GF-D8 (cell line): ENCODE measurements at regions not wholly inside any gene's neighbourhood (a gene's known extent, or its start where the extent isn't known, plus 50 kb on each side); places are given as distances from the start of the nearest gene placed in this dataset.

Source experiments
- DNase-seq: peaks from one replicate; lab custom pipeline; 2025; lab: John Stamatoyannopoulos, UW

DNA sequence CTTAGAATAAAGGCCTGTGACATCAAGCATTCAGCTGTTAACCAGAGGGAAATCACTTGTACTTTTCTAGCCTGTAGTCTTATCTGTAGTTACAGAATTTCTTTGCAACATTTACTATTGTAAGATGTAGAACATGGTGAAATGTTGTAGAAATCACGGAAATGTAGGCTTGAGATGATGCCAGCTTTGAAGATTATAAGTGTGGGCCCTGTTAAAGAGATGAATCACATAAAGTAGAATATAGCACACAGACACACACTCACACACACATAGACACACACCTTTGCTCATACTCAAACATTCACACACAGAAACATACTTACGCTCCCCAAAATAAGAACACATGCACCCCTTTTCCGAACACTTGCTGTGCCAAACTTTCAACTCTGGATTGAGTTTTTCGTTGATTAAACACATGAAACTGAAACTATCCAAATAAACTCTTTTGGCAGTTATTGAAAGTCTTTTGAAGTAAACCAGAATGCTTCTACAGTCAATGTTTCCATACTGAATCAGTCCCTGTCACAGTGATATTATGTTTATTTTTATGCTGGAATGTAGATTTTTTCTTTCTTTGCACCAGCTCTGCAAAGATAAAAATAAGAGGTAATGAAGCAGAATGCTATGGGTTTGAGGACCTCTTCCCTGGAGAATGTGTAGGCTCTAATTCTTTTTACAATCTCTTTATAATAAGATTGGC is 230.3 kb upstream of the MEOX2 start:
- no peak for DNase-seq

- no peak for DNase-seq
Measured at GRCh38 chr7:15915686-15916293, 229.3 kb upstream of the MEOX2 start.

GRCh38 chr7:15914611-15915010 is 228.1 kb upstream of the MEOX2 start:
- no peak for DNase-seq

DNA sequence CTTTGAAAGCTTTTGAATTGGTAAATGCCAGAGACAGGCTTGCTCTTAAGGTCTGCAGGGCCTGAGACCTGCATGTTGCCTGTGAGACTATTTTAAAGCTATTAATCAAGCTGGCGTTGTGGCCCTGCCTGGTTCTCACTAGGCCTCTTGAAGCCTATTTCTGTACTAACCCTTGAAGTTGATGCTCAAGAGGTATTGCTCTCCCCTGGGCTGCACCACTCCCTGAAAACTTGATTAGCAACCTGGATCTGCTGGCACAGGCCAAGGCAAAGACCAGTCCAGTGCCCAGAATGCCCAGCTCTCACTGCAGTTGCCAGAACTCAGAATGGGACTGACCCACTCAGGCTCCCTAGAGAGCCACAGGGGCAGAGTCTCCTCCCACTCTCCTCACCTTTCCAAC is 220.0 kb upstream of the MEOX2 start:
- DNase-seq: no peak

GRCh38 chr7:15905251-15906040 is 219.0 kb upstream of the MEOX2 start:
- DNase-seq: no peak

DNA sequence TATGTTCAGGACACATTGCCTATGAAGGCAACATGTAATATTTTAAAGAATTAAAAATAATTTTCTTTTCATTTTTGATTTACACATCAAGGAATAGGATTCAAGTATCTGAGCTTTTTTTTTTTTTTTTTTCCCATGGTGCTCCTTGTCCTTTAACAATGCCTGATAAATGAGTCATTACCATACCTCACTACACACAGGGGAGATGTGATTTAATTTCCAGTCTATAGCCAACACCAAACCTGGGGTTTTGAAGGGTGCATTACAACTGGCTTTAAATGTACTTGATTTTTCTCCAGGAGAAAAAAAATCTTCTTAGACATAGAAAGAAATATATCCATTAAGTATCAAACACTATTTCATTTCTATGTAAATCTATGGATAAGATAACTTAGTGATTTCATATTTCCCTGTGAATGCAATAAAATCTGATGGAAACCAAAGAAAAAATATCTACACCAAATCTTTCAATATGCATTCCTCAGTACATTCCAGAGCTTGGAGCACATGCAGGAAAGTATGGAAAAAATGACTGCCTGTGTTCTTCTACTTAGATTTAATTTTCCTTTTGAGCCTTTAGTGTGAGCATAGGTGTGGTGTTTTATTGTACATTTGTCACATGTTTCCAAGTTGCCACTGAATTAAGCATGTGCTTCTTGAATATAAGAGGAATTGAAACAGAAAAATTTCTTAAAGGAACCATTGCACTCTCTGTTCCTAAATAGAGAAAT is 204.8 kb upstream of the MEOX2 start:
- DNase-seq: no peak

- DNase-seq: no peak
Measured at GRCh38 chr7:15889507-15889906, 203.0 kb upstream of the MEOX2 start.

GRCh38 chr7:15888090-15888489 is 201.6 kb upstream of the MEOX2 start:
- no peak for DNase-seq

DNA sequence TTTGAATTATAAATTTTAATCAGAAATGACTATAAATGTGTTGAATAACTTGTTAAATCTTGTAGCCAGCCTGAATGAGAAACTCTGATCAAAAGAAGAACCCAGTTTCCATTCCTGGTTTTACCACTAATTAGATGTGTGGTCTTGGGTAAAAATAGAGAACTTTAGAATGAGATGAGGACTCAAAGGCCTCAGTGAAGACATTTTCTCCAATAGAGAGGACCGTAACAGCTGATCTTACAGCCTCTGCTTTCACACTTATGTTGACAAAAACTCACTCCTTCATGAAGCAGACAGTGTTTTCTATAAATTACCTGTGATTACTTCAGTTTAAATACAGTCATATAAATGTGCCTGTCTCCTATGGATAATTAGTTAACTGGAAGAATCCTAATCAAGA is 200.1 kb upstream of the MEOX2 start:
- no peak for DNase-seq

- DNase-seq: no peak
Measured at GRCh38 chr7:15885678-15886077, 199.2 kb upstream of the MEOX2 start.

GRCh38 chr7:15874774-15875173 is 188.3 kb upstream of the MEOX2 start:
- DNase-seq: no peak

- DNase-seq: no peak
Measured at GRCh38 chr7:15870347-15870746, 183.9 kb upstream of the MEOX2 start.

DNA sequence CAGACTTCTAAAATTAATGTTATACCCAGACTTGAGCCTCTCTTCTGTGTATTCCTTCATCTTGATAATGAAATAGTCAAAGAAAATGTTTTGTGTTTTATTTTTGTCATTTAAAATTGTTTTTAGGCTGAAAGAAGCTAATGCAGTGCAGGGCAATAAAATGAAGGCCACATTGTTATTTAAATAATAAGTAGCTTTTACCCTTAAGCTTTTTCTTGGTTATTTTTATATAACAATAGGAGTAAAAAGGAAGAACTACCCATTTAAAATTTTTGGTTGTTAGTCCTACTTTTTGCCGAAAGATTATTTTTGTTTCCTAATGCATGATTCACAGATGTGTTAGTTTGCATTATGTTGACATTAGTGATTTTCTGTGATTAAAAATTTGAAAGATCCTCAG is 181.0 kb upstream of the MEOX2 start:
- no peak for DNase-seq

- no peak for DNase-seq
Measured at GRCh38 chr7:15866753-15867152, 180.3 kb upstream of the MEOX2 start.

GRCh38 chr7:15864626-15864991 is 178.1 kb upstream of the MEOX2 start:
- DNase-seq: no peak

- DNase-seq: no peak
Measured at GRCh38 chr7:15863951-15864625, 177.6 kb upstream of the MEOX2 start.

- DNase-seq: no peak
Measured at GRCh38 chr7:15862781-15863165, 176.3 kb upstream of the MEOX2 start.

DNA sequence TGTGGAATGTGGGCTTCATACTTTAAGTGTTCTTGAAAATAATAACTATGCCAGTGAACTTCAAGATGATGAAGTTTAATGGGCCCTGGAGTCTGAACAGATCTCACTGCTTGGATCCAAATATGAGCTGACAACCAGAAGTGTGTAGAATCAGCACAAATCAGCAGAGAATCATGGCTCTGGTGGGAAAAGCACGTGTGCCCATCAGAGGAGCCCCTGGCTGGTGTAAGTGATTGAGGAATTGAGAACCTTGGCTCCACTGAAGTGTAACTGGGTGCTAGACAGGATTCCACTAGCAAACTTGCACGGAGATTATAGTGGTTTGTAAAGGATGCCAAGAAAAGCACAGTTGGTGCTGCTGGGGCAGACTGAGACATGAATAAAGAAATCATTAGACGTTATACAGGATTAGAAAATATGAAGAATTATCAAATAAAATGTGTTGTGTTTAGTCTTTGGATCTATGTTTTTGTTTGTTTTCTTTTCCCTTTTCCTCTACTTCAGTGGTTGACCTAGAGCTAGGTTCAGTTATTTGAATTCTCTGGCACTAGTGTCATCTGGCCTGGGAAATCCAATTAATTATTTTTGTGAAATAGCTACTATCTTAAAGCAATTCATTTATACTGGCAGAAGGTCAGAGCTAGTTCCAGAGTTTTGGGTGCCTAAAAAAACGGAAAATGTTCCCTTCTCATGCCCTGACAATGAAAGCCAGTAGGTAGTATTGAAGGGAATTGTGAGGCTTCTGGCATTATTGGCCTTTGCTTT is 175.7 kb upstream of the MEOX2 start:
- DNase-seq: no peak

DNA sequence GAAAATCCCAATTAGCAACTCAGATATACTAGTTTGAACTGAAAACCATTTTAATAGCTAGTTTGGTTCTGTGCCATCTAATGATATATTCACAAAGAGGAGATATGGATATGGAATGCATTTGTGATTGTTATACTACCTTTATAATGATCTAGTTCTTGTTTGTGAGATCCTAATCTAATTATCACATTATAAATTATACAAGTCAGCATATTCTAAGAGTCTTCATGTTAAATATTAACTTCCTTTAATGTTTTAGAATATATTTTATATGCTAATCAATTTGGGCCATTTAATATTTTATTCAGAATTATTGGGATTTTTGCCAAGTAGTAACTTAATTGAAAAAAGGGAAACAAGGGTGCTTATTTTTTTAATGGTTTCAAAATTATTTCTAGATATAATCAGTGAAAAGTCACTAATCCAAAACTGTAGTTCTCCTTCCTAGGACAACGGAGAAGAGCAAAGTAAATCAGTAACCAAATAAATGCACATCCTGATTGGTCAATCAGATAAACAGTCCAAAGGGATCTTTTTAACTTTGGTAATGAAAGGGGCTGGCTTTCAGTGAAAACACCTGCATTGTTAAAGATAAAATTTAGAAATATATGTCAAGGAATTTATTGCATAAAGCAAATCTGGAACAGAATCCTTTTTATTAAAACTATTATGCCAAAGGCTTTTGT is 173.9 kb upstream of the MEOX2 start:
- DNase-seq: no peak

DNA sequence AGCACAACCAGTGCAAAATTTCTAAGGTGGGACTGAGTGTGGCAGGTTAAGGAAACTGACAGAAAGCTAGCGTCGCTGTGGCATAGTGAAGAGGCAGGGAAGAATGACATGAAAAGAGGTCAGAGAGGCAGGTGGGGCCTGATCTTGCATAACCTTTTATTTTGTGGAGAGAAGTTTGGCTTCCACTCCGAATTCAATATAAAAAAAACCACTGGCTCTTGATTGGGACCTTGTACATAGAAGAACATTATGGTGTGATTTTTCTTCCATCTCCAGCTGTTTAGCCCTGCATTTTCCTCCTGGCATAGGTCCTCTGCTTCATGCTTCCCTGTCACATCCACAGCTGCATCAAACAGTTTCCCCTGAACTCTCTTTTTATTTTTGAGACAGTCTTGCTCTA is 170.5 kb upstream of the MEOX2 start:
- no peak for DNase-seq

DNA sequence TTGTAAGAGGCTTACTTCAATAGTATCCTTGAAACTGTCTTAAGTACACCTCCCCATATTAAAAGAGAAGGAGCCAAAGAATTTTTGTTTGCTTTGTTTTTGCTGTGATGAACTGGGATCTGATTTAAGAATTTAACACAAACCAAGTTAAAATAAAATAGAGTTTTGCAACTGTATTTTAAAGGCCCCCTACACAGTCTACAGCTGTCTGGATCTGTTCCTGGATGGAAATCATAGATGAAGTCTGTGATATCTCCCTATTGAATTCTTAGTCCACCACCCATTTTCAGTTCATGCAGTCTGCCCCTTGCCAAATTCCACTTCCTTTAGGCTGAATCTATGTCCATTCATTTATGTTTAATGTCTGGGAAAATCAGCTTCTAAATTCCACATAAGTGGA is 169.8 kb upstream of the MEOX2 start:
- DNase-seq: no peak
